GM19023 (cell line): ENCODE measurements at regions not wholly inside any gene's neighbourhood (a gene's known extent, or its start where the extent isn't known, plus 50 kb on each side); places are given as distances from the start of the nearest gene placed in this dataset.

Source experiments
- ATAC-seq: cut with Tn5 transposase; IDR thresholded peaks from one replicate; pipeline ENCODE4 v1.9.1; 2021; ENCODE audit warnings: mild to moderate bottlenecking, moderate library complexity; ENCODE audit not compliant: unreplicated experiment

- ATAC-seq: no peak
Measured at GRCh38 chr22:47605886-47606285, 843.4 kb downstream of the TBC1D22A start.

- no peak for ATAC-seq
Measured at GRCh38 chr22:47605441-47605840, 843.0 kb downstream of the TBC1D22A start.

- ATAC-seq: no peak
Measured at GRCh38 chr22:47604563-47604962, 842.1 kb downstream of the TBC1D22A start.

- ATAC-seq: no peak
Measured at GRCh38 chr22:47602732-47603131, 840.3 kb downstream of the TBC1D22A start.

- ATAC-seq: no peak
Measured at GRCh38 chr22:47601666-47602065, 839.2 kb downstream of the TBC1D22A start.

GRCh38 chr22:47600791-47601625 lies 838.6 kb downstream of the TBC1D22A start:
- ATAC-seq: no peak

GRCh38 chr22:47600281-47600680 lies 837.8 kb downstream of the TBC1D22A start:
- ATAC-seq: no peak

- ATAC-seq: no peak
Measured at GRCh38 chr22:47599753-47600152, 837.3 kb downstream of the TBC1D22A start.

GRCh38 chr22:47598864-47599263 lies 836.4 kb downstream of the TBC1D22A start:
- ATAC-seq: no peak

- ATAC-seq: no peak
Measured at GRCh38 chr22:47597041-47597440, 834.6 kb downstream of the TBC1D22A start.

- ATAC-seq: no peak
Measured at GRCh38 chr22:47596176-47596690, 833.8 kb downstream of the TBC1D22A start.

- ATAC-seq: no peak
Measured at GRCh38 chr22:47594836-47595521, 832.5 kb downstream of the TBC1D22A start.

GRCh38 chr22:47593911-47594311 lies 831.5 kb downstream of the TBC1D22A start:
- no peak for ATAC-seq

GRCh38 chr22:47593291-47593690 lies 830.8 kb downstream of the TBC1D22A start:
- no peak for ATAC-seq

GRCh38 chr22:47592791-47593190 lies 830.3 kb downstream of the TBC1D22A start:
- ATAC-seq: no peak

- no peak for ATAC-seq
Measured at GRCh38 chr22:47591709-47592108, 829.3 kb downstream of the TBC1D22A start.

- no peak for ATAC-seq
Measured at GRCh38 chr22:47591016-47591415, 828.6 kb downstream of the TBC1D22A start.

- no peak for ATAC-seq
Measured at GRCh38 chr22:47589271-47590250, 827.1 kb downstream of the TBC1D22A start.

- ATAC-seq: no peak
Measured at GRCh38 chr22:47588578-47588960, 826.1 kb downstream of the TBC1D22A start.

GRCh38 chr22:47587861-47588577 lies 825.6 kb downstream of the TBC1D22A start:
- ATAC-seq: no peak
